ENCODE measurements at regions not wholly inside any gene's neighbourhood (a gene's known extent, or its start where the extent isn't known, plus 50 kb on each side); places are given as distances from the start of the nearest gene placed in this dataset.
"Not testable (repeated sequence)": the region's sequence is repeated elsewhere in the genome, so short reads cannot be mapped to it uniquely, and the experiment has no call there.

DNA sequence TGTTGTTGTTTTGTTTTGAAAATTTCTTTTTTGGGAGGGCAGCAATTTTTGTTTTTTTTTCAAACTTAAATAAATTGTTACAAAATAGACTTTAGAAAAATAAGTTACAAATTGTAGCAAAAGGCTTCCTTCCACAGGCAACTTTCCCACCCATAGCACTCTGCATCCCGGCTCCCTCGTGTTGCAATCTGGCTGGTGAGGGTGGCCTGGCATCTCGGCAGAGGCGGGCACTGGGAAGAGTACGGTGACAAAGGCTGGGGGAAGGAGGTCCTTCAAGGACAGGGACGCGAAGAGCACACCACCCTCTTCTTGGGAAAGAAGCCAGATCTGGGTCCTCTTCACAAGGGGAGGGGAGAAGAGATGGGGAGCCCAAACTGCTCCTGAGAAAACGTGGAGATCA lies 379.7 kb downstream of the OLFM4 start:
- no peak for DNase-seq (ENCODE audit: low spot score)

DNA sequence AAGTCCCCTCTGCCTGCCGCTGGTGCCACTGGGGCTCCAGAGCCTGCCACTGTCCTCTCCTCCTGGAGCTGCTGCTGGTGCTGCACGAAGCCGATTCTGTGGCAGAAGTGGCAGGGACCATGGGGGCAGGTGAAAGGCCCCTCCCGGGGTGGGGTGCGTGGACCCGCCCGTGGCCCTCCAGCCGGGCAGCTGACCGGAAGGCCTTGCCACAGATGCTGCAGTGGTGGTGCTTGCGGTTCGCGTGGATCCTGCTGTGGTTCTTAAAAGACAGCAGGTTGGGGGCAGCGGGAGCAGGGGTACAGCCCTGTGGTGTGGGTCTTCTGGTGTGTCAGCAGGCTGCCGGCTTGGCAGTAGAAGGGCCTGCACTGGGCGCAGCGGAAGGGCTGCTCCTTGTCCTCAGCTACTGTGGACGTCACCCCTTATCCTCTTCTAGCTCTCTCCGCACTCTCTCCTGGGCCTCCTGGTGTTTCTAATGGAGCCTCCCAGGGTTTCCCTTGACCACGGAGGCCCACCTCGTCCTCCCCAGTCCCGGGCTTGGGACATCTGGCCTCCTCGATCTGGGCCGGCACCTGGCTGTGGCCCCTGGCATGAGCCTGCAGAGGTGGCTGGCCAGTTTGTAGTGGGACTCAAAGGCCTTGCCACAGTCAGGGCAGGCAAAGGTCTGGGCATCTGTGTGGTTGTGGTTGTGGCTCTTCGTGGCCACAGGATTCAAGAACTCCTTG lies 380.4 kb downstream of the OLFM4 start:
- DNase-seq (ENCODE audit: low spot score): no peak

- DNase-seq (ENCODE audit: low spot score): no peak
These were observed 382.9 kb downstream of the OLFM4 start for GRCh38 chr13:53411463-53411862.

GRCh38 chr13:53415135-53415534 lies 386.5 kb downstream of the OLFM4 start:
- DNase-seq (ENCODE audit: low spot score): no peak

DNA sequence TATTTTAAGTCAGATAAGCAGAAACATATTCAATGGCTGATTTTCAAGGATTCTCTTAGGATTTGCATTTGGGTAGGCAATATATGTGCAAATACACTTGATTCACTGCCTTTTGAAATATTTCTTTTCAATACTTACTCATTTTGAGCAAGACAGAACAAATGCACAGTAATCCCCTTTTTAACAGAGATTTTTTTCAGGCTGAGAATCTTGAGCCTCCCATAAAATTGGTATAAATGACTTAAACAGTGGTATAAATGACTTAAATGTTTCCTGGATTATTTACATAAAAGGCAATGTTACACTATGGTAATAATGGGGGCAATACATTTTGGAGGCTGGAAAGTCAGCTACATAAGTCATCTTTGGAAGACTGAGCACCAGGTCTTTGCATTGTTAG lies 389.0 kb downstream of the OLFM4 start:
- no peak for DNase-seq (ENCODE audit: low spot score)

GRCh38 chr13:53422415-53422814 lies 393.8 kb downstream of the OLFM4 start:
- no peak for DNase-seq (ENCODE audit: low spot score)

- no peak for DNase-seq (ENCODE audit: low spot score)
These were observed 407.8 kb downstream of the OLFM4 start for GRCh38 chr13:53436396-53436795.

DNA sequence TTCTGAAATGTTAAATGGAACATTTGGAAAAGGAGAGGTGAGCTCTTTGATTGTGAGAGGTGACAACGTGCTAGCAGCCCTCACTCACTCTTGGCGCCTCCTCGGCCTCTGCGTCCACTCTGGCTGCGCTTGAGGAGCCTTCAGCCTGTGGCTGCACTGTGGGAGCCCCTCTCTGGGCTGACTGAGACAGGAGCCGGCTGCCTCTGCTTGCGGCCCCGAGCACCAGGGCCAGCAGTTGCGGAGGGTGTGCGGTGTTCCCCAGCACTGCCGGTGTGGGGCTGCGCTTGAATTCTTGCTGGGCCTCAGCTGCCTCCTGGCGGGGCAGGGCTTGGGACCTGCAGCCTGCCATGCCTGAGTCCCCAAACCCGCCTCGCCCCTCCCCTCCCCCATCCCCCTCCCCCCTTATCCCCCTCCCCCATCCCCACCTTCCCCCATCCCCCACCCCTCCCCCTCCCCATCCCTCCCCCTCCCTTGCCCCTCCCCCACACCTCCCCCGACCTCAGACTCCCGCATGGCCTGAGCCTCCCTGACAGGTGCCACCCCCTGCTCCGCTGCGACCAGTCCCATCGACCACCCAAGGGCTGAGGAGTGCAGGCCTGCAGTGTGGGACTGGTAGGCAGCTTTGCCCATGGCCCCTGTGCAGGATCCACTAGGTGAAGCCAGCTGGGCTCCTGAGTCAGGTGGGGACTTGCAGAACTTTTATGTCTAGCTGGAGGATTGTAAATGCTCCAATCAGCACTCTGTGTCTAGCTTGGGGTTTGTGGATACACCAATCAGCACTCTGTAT lies 411.0 kb downstream of the OLFM4 start:
- DNase-seq (ENCODE audit: low spot score): no peak

DNA sequence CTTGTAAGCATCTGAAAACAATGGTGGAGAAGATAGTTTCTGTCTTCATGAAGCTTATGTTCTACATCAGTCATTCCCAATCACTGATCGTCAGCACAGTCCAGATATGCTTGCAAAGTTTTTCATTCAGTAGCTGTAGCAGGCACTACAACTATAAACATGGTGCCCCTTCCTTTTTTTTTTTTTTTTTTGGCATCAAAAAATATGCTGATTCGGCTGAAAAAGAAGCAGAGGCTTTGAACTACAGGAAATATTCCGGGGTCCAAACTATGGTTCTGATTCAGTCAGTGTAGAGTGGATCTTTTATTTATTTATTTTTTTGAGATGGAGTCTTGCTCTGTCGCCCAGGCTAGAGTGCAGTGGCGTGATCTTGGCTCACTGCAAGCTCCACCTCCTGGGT lies 414.4 kb downstream of the OLFM4 start:
- no peak for DNase-seq (ENCODE audit: low spot score)

GRCh38 chr13:53445686-53446085 lies 417.1 kb downstream of the OLFM4 start:
- no peak for DNase-seq (ENCODE audit: low spot score)

- no peak for DNase-seq (ENCODE audit: low spot score)
These were observed 418.8 kb downstream of the OLFM4 start for GRCh38 chr13:53447456-53447855.

DNA sequence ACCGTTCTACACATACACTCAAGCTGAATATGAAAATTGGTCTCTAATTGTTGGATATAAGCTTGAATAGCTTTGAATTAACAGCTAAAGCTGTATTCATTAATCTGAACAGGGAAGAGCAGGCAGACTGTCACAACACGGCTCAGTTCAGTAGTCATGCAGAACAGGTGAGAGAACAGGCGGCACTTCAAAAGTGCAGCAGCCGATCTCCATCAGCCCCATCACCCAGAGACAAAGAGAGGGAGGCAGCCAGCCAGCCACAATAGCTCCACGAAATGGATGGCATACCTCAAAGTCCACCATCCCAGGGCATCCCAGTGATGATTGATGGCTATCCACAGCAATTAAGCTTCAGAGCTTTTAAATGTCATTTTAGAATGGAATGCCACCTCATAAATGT lies 419.2 kb downstream of the OLFM4 start:
- DNase-seq (ENCODE audit: low spot score): no peak

DNA sequence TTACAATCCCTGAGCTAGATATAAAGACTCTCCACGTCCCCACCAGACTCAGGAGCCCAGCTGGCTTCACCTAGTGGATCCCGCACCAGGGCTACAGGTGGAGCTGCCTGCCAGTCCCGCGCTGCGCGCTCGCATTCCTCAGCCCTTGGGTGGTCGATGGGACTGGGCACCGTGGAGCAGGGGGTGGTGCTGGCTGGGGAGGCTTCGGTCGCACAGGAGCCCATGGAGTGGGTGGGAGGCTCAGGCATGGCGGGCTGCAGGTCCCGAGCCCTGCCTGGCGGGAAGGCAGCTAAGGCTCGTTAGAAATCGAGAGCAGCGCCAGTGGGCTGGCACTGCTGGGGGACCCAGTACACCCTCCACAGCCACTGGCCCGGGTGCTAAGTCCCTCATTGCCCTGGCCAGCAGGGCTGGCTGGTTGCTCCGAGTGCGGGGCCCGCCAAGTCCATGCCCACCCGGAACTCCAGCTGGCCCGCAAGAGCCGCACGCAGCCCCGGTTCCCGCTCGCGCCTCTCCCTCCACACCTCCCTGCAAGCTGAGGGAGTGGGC lies 423.7 kb downstream of the OLFM4 start:
- DNase-seq (ENCODE audit: low spot score): not testable (repeated sequence)

DNA sequence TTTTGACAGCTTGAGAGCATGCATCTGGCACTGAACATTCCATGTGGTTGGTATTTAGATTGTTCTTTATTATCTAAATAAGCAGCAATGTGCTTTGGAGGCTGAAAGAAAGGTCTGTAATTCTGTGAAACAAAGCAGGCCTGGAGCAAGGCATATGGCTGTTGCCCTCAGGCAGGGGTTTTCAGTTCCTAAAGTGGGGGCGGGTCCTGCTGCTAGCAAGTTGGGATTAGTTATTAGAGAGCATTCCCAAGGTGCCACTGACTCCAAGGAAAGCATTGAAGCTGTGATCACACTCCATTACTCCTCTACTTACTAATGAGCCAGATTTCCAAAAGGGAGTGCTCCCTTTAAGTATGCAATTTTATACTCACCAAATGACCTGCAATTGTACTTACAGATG lies 432.2 kb downstream of the OLFM4 start:
- DNase-seq (ENCODE audit: low spot score): no peak

GRCh38 chr13:53463106-53463505 lies 434.5 kb downstream of the OLFM4 start:
- no peak for DNase-seq (ENCODE audit: low spot score)

DNA sequence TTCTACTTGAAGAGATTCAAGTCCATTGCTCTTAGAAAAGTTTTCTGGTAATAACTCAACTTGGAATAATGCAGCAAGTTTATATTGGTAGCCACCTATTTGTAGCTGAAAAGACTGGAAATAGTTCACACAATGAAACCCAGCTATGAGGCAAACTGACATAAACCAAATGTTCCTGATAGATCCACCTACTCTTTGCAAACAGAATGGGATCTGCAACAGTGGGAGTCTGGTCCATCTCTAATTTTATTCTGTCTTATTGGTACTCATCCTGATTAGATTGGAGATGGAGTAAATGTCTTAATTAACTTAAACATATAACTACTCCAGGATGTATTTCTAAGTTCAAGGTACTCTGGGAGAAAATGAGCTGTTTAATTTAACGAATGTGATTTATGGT lies 438.0 kb downstream of the OLFM4 start:
- DNase-seq (ENCODE audit: low spot score): no peak

DNA sequence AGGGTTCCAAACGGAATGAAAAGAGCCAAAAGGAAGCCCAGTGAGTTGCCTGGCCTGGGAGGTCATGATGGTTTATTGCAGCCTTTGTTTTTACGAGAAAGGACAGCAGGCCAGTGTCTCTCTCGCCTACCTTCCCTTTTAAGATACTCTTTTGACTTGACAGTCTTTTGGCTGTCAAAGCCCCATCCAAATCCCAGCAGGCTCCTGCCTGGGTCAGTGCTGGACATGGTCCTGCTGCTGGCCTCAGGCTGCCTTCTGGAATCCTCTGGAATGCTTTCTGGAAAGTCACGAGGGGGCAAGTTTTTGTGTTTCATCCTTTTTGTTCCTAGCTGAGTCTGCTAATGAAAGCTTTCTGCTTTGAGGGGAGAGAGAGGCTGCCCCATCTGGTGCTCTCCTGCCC lies 444.8 kb downstream of the OLFM4 start:
- no peak for DNase-seq (ENCODE audit: low spot score)

DNA sequence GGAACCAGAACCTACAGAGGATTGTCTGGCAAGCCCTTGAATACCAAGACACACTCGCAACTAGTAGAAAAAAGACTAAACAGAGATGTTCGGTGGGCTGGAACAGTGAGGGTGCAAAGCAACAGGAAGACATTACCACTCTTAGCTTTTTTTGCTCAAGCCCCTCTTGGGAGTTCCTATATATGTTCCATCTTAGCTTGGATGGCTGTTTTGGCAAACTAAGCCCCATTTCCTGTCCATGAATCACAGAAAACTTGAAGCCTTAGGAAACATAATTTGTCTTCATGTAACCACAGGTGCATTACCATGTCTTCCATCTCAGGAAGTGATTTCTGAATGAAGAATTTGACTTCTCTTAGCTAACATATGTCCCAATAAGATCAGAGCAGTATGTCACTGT lies 446.3 kb downstream of the OLFM4 start:
- DNase-seq (ENCODE audit: low spot score): no peak

DNA sequence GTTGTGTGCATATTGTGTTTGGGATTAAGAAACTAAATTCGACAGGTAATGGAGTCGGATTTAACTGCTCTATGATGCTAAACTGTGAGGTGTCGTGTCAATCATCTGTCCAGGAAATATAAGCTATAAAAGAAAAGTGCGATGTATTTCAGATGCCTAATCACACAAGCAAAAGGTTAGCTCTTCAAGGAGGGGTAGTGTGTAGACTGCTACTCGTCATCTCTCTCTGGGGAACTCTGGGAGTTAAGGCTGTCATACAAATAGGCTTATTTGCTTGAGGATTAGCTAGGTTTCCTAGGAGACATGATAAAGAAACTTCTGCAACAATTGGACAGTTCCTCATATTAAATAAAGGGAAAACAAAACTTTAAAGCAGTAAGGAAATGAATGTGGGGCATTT lies 462.1 kb downstream of the OLFM4 start:
- DNase-seq (ENCODE audit: low spot score): no peak

DNA sequence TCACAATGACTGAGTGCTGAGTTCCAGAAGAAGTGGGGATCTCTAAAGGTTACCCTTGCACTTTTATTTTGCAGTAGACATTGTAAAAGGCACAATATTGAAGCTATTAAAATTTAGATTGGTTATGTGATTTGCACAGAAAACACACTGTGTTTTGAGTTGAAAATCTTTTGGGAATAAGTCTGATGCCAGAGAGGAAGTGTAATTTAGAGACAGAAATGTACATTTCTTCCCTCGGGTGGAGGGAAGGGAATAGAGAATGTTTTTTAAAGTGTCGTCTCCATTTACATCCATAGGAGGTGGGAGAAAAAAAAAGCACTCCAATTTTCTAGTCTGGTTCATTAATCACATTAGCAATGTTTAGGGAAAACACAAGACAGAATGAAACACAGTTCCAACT lies 465.8 kb downstream of the OLFM4 start:
- no peak for DNase-seq (ENCODE audit: low spot score)

DNA sequence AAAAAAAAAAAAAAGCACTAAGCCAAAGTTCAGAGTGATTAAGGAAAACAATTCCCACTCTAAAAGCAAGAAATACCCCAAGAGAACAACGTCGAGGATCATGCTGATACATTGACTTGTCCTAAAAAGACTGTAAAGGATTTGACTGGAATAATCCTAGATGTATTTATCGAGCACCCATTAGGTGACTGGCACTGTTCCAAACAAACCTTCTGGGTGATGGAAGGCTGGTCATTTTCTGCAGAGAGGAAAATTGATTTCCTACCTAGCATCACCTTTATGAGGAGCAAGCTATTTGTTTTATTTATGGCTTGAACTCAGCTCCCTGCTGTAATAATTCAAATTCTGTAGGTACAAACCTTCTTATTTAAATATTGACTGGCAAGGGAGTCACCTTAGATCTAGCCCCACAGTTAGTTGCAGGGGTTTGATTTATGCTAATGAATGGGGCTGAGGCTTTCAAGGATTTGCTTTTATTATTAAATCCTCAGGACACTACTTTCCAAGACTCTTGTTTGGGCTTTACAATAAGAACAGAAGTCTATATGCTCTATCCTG lies 471.0 kb downstream of the OLFM4 start:
- no peak for DNase-seq (ENCODE audit: low spot score)

DNA sequence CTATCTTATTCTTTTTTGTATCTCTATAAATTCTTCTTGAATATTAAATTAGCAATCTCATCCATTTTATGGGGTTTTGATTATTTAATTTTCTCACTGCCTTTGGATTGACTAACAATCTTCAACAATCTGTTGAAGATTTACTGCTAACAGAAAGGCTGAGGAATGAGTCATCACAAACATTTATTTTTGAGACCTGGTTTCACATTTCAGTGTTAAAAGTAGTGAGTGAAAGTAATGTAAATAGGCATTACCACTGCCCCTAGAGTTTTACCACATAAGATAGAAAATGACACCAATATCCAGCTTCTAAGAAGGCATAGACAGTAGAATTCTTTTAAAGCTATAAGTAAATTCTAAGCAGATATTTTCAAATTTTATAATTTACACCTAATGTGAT lies 472.8 kb downstream of the OLFM4 start:
- no peak for DNase-seq (ENCODE audit: low spot score)

DNA sequence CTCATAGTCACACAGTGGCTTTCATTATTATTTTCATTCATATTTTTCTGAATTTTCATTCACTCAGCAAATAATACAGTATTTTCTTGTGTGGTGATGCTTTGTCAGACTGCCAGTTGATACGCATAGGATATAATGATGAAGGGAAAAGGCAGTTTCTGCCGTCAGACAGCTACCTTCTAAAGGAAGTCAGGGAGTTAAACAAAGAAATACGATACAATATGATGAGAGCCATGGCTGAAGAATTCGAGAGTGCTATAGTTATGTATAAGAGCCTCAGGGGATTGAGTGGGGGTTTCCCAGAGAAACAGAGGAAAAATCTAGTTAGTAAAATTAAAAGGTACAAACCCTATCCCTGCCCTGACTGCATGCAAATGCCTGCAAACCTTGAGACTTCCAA lies 479.1 kb downstream of the OLFM4 start:
- DNase-seq (ENCODE audit: low spot score): no peak
